SK-N-SH (cell line): ENCODE measurements at regions not wholly inside any gene's neighbourhood (a gene's known extent, or its start where the extent isn't known, plus 50 kb on each side); places are given as distances from the start of the nearest gene placed in this dataset.

Experiments
- CHD2 ChIP-seq: fragments of 150-350 bp; IDR thresholded peaks from 2 replicates; pipeline ENCODE4 v1.6.1; 2018; ENCODE audit warnings: low read length; ENCODE audit not compliant: partially characterized antibody
- CTCF ChIP-seq: fragments of 200-600 bp; sonication (generic); IDR thresholded peaks from 2 replicates; pipeline ENCODE4 v1.6.1; 2017; ENCODE audit warnings: antibody characterized with exemption, mild to moderate bottlenecking, moderate library complexity
- EZH2phosphoT487 ChIP-seq: fragments of 200-600 bp; sonication (generic); IDR thresholded peaks from 2 replicates; pipeline ENCODE4 v1.6.1; 2017; ENCODE audit warnings: low read depth, mixed run types, mild to moderate bottlenecking, antibody characterized with exemption, moderate library complexity, borderline replicate concordance
- FOSL2 ChIP-seq: IDR thresholded peaks from 2 replicates; pipeline ENCODE4 v1.4.0; 2012; ENCODE audit warnings: low read depth, mild to moderate bottlenecking, moderate library complexity, borderline replicate concordance
- MXI1 ChIP-seq: IDR thresholded peaks from 2 replicates; pipeline ENCODE4 v1.6.1; 2012; ENCODE audit warnings: mild to moderate bottlenecking, low read depth, low read length, improper control_type of control experiment
- RAD21 ChIP-seq: IDR thresholded peaks from 2 replicates; pipeline ENCODE4 v1.6.1; 2012; ENCODE audit warnings: mild to moderate bottlenecking, low read length
- RCOR1 ChIP-seq: fragments of 150-350 bp; IDR thresholded peaks from 2 replicates; pipeline ENCODE4 v1.6.1; 2017; ENCODE audit warnings: antibody characterized with exemption, low read length

GRCh38 chr7:136386876-136387275 lies 409.7 kb upstream of the MTPN start:
- TF ChIP-seq RCOR1: no peak
- TF ChIP-seq CTCF: no peak
- no peak for TF ChIP-seq EZH2phosphoT487
- TF ChIP-seq RAD21: no peak
- no peak for TF ChIP-seq CHD2
- no peak for TF ChIP-seq MXI1
- TF ChIP-seq FOSL2: no peak
